HG03378 (cell line): ENCODE measurements at regions not wholly inside any gene's neighbourhood (a gene's known extent, or its start where the extent isn't known, plus 50 kb on each side); places are given as distances from the start of the nearest gene placed in this dataset.
"Not testable (repeated sequence)": the region's sequence is repeated elsewhere in the genome, so short reads cannot be mapped to it uniquely, and the experiment has no call there.

Experiments used
- ATAC-seq: cut with Tn5 transposase; IDR thresholded peaks from one replicate; pipeline ENCODE4 v1.9.1; 2021; ENCODE audit warnings: mild to moderate bottlenecking, moderate library complexity; ENCODE audit not compliant: unreplicated experiment

- ATAC-seq, result no peak
These were observed 95.0 kb downstream of the SNX5 start for GRCh38 chr20:17873410-17874270.

GRCh38 chr20:17872959-17873358 is 95.6 kb downstream of the SNX5 start:
- ATAC-seq, result no peak

- no peak for ATAC-seq
These were observed 96.2 kb downstream of the SNX5 start for GRCh38 chr20:17872434-17872833.

GRCh38 chr20:17871886-17872285 is 96.7 kb downstream of the SNX5 start:
- ATAC-seq, result no peak

GRCh38 chr20:17871181-17871580 is 97.4 kb downstream of the SNX5 start:
- ATAC-seq, result no peak

GRCh38 chr20:17870086-17870740 is 98.4 kb downstream of the SNX5 start:
- no peak for ATAC-seq

- ATAC-seq, result no peak
These were observed 99.1 kb downstream of the SNX5 start for GRCh38 chr20:17869295-17869994.

- ATAC-seq, result no peak
These were observed 99.8 kb downstream of the SNX5 start for GRCh38 chr20:17868700-17869231.

GRCh38 chr20:17868151-17868550 is 100.4 kb downstream of the SNX5 start:
- ATAC-seq, result no peak

GRCh38 chr20:17867131-17867925 is 101.3 kb downstream of the SNX5 start:
- ATAC-seq, result no peak

GRCh38 chr20:17866234-17867001 is 102.2 kb downstream of the SNX5 start:
- ATAC-seq, result no peak

GRCh38 chr20:17863577-17864292 is 104.9 kb downstream of the SNX5 start:
- no peak for ATAC-seq

GRCh38 chr20:17863209-17863576 is 105.4 kb downstream of the SNX5 start:
- ATAC-seq, result no peak

GRCh38 chr20:17862171-17862570 is 106.4 kb downstream of the SNX5 start:
- ATAC-seq, result no peak

- ATAC-seq, result not testable (repeated sequence)
These were observed 107.0 kb downstream of the SNX5 start for GRCh38 chr20:17861620-17862019.

- ATAC-seq, result no peak
These were observed 108.0 kb downstream of the SNX5 start for GRCh38 chr20:17860301-17861197.

- no peak for ATAC-seq
These were observed 108.9 kb downstream of the SNX5 start for GRCh38 chr20:17859616-17860232.
